Neural cell (in vitro differentiated cells): ENCODE measurements at regions not wholly inside any gene's neighbourhood (a gene's known extent, or its start where the extent isn't known, plus 50 kb on each side); places are given as distances from the start of the nearest gene placed in this dataset.

Experiments used
- EP300 ChIP-seq: fragments of 450-650 bp; conservative IDR thresholded peaks from 2 replicates; pipeline ENCODE4 v1.6.1; 2014; ENCODE audit warnings: antibody characterized with exemption, mild to moderate bottlenecking, moderate library complexity; ENCODE audit not compliant: poor library complexity, severe bottlenecking
- EZH2 ChIP-seq: fragments of 200-600, 300-800 bp; shearing (Covaris generic), sonication (generic); IDR thresholded peaks from 2 replicates; pipeline ENCODE4 v1.6.1; 2014; ENCODE audit warnings: antibody characterized with exemption, low read length, borderline replicate concordance, mild to moderate bottlenecking; ENCODE audit not compliant: insufficient read depth, poor library complexity, severe bottlenecking
- MXI1 ChIP-seq: fragments of 450-650 bp; conservative IDR thresholded peaks from 2 replicates; pipeline ENCODE4 v1.6.1; 2014; ENCODE audit warnings: antibody characterized with exemption, mild to moderate bottlenecking; ENCODE audit not compliant: poor library complexity, severe bottlenecking
- POLR2AphosphoS5 ChIP-seq: IDR thresholded peaks from 2 replicates; pipeline ENCODE4 v1.6.1; 2012
- RAD21 ChIP-seq: fragments of 450-650 bp; conservative IDR thresholded peaks from 2 replicates; pipeline ENCODE4 v1.6.1; 2014; ENCODE audit warnings: antibody characterized with exemption, mild to moderate bottlenecking, moderate library complexity
- SMC3 ChIP-seq: fragments of 450-650 bp; conservative IDR thresholded peaks from 2 replicates; pipeline ENCODE4 v1.6.1; 2014; ENCODE audit warnings: antibody characterized with exemption, mild to moderate bottlenecking, moderate library complexity; ENCODE audit not compliant: poor library complexity
- TAF1 ChIP-seq: IDR thresholded peaks from 2 replicates; pipeline ENCODE4 v1.6.1; 2012; ENCODE audit warnings: low read depth
- TF ChIP-seq, protein P1 (sequence below): IDR thresholded peaks from 2 replicates; pipeline ENCODE4 v1.6.1; 2012; ENCODE audit warnings: borderline replicate concordance
- TF ChIP-seq, protein P2 (sequence below): fragments of 450-650 bp; IDR thresholded peaks from 2 replicates; pipeline ENCODE4 v1.5.1; 2014; ENCODE audit warnings: antibody characterized with exemption, mild to moderate bottlenecking, moderate library complexity; ENCODE audit not compliant: poor library complexity, severe bottlenecking

DNA sequence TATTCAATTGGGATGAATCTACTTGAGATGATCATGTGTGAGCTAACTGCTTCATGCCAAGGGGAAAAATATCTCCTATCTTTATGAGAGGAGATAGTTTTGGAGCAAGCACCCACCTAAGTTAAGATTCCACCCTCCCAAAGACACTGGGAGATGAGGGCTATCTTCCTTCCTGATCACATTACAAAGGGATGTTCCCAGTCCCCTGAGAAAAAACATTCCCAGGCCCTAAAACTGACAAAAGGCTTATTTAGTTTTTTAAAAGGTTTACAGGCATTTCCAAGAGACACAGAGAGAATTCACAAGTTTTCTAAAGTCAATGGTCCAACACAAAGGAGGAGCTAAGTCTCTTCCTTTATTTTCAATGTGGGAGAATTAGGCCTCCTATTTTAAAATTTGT lies 401.5 kb downstream of the FBXO15 start:
- TF ChIP-seq TAF1, result no peak
- TF ChIP-seq POLR2AphosphoS5, result no peak
- TF ChIP-seq, protein P1, sequence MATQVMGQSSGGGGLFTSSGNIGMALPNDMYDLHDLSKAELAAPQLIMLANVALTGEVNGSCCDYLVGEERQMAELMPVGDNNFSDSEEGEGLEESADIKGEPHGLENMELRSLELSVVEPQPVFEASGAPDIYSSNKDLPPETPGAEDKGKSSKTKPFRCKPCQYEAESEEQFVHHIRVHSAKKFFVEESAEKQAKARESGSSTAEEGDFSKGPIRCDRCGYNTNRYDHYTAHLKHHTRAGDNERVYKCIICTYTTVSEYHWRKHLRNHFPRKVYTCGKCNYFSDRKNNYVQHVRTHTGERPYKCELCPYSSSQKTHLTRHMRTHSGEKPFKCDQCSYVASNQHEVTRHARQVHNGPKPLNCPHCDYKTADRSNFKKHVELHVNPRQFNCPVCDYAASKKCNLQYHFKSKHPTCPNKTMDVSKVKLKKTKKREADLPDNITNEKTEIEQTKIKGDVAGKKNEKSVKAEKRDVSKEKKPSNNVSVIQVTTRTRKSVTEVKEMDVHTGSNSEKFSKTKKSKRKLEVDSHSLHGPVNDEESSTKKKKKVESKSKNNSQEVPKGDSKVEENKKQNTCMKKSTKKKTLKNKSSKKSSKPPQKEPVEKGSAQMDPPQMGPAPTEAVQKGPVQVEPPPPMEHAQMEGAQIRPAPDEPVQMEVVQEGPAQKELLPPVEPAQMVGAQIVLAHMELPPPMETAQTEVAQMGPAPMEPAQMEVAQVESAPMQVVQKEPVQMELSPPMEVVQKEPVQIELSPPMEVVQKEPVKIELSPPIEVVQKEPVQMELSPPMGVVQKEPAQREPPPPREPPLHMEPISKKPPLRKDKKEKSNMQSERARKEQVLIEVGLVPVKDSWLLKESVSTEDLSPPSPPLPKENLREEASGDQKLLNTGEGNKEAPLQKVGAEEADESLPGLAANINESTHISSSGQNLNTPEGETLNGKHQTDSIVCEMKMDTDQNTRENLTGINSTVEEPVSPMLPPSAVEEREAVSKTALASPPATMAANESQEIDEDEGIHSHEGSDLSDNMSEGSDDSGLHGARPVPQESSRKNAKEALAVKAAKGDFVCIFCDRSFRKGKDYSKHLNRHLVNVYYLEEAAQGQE, result no peak
- TF ChIP-seq, protein P2, sequence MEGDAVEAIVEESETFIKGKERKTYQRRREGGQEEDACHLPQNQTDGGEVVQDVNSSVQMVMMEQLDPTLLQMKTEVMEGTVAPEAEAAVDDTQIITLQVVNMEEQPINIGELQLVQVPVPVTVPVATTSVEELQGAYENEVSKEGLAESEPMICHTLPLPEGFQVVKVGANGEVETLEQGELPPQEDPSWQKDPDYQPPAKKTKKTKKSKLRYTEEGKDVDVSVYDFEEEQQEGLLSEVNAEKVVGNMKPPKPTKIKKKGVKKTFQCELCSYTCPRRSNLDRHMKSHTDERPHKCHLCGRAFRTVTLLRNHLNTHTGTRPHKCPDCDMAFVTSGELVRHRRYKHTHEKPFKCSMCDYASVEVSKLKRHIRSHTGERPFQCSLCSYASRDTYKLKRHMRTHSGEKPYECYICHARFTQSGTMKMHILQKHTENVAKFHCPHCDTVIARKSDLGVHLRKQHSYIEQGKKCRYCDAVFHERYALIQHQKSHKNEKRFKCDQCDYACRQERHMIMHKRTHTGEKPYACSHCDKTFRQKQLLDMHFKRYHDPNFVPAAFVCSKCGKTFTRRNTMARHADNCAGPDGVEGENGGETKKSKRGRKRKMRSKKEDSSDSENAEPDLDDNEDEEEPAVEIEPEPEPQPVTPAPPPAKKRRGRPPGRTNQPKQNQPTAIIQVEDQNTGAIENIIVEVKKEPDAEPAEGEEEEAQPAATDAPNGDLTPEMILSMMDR, result no peak
- TF ChIP-seq EZH2, result no peak
- no peak for TF ChIP-seq EP300
- TF ChIP-seq RAD21, result no peak
- no peak for TF ChIP-seq SMC3
- no peak for TF ChIP-seq MXI1
